Large intestine (tissue), 3 donors: ENCODE measurements at regions not wholly inside any gene's neighbourhood (a gene's known extent, or its start where the extent isn't known, plus 50 kb on each side); places are given as distances from the start of the nearest gene placed in this dataset.
A peak's percentile ranks its signal among the peaks of the same experiment; 100 is the strongest.

Source experiments
- DNase-seq, 2 donors: peaks; one replicate each; pipeline versions ENCODE4 v3.0.0 to v3.0.0-alpha.2; 2013
- H3K27ac ChIP-seq: one replicate; pipeline ENCODE4 v1.5.1; 2013; ENCODE audit warnings: low read length
- H3K27me3 ChIP-seq: 2 replicates; pipeline ENCODE4 v1.6.1; 2013; ENCODE audit warnings: low read length; ENCODE audit not compliant: control insufficient read depth, insufficient read depth
- H3K36me3 ChIP-seq: 2 replicates; pipeline ENCODE4 v1.6.1; 2013; ENCODE audit warnings: low read length; ENCODE audit not compliant: control insufficient read depth, insufficient read depth
- H3K4me1 ChIP-seq: one replicate; pipeline ENCODE4 v1.6.1; 2013; ENCODE audit warnings: low read length; ENCODE audit not compliant: control insufficient read depth, insufficient read depth
- H3K4me3 ChIP-seq: one replicate; pipeline ENCODE4 v1.5.1; 2013; ENCODE audit warnings: low read length
- H3K9me3 ChIP-seq: one replicate; pipeline ENCODE4 v1.6.1; 2013; ENCODE audit warnings: mild to moderate bottlenecking, low read depth, low read length, moderate library complexity; ENCODE audit not compliant: control insufficient read depth
- WGBS: methylation state at CpG from one replicate; pipeline ENCODE4 v1.1.5; 2013; ENCODE audit warnings: low lambda C conversion rate; ENCODE audit not compliant: insufficient coverage; 5-methylcytosine and 5-hydroxymethylcytosine counted together

DNA sequence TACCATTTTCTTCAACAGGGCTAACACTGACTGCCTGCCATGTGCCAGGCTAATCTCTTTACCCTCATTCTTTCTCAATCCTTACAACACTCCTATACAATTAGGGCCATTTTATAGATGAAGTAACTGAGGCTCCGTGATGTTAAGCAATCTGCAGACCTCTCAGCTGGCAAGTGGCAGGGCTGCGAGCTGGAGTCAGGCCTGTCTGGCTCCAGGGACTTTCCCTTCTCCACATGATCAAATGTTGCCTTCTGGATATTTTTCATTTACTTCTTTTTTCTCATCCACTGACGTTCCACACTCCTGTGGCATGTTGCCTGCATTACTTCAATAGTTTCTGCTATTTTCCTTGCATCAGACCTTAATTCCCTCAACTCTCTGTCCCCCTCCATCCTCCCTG lies 55.2 kb upstream of the TAGAP start:
- WGBS, result 84% methylated on average over 2 of the region's 3 CpGs
- peaks cover 4% of the 10 kb centered on the region for H3K27me3 ChIP-seq
- no peak overlapping the region for H3K4me3 ChIP-seq
- DNase-seq, result no peak
- H3K4me1 ChIP-seq, result no peaks in the 10 kb centered on the region
- H3K27ac ChIP-seq, result no peak overlapping the region
- no peaks in the 10 kb centered on the region for H3K9me3 ChIP-seq
- no peaks in the 10 kb centered on the region for H3K36me3 ChIP-seq

DNA sequence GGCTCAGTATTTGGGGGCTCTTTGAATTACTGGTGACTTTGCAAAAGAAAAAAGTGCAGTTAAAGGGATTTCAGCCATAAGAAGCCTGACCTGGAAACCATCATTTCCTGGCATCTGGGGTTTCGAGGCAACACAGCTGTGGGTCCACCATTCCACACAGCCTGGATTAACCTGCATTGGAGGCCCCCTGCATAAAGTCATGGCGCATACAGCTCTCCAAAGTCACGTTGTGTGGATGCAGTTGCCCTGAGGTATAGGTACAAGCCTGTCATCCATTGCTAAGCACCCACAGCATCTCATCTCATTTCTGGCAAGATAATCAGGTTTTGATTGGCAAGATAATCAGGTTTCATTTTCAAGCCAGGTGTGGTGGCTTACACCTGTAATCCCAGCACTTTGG lies 54.5 kb upstream of the TAGAP start:
- WGBS, result no CpG with 5 or more reads among the region's 3 CpGs
- Histone ChIP-seq H3K27me3 (no peaks in the 10 kb centered on the region), H3K4me3 (no peak overlapping the region), H3K36me3 (no peaks in the 10 kb centered on the region), H3K27ac (no peak overlapping the region), H3K9me3 (no peaks in the 10 kb centered on the region), H3K4me1 (no peaks in the 10 kb centered on the region)
- no peak for DNase-seq

DNA sequence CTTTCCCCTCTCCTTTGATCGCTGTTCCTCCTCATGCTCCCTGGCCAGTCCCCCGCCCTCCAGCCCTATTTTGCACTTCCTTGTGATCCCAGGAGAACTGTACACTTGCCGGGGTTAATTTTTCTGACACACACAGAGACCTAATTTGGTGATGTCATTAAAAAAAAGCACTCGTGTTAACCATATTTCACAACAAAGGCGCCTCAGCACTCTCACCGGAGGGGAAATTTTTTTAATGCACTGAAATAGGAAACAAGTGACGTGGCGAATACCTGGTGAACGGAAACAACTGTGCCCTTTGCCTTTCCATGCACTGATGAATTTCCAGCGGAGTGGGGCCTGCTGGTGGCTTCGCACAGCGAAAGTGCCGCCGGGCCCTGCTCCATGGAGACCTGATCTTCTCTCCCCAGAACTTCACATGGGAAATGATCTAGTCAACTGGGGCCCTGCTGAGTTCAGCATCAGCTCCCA lies 53.9 kb upstream of the TAGAP start:
- H3K36me3 ChIP-seq, result no peaks in the 10 kb centered on the region
- H3K4me1 ChIP-seq, result no peaks in the 10 kb centered on the region
- no peaks in the 10 kb centered on the region for H3K9me3 ChIP-seq
- 70% methylated on average over 2 of the region's 14 CpGs for WGBS
- H3K4me3 ChIP-seq, result no peak overlapping the region
- H3K27me3 ChIP-seq, result no peaks in the 10 kb centered on the region
- peak in 1 of 2 donors; percentile 20 for DNase-seq
- H3K27ac ChIP-seq, result no peak overlapping the region

DNA sequence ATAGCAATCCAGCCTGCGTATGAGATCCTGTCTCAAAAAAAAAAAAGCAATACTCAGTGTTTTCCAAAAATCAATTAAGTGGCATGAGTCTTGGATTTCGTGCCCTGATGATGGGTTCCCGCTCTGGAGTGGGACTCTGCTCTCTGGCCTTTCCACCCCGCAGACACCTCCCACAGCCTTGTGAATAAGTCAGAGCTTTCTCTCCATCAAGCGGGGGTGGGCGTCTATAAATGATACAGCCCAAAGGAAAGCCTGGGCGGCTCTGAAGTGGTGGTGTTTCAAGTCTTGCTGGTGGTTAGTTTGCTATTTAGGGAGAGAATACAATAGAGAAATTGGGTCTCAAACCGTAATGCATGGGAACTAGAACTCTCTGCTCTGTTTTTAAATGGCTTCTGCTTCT lies 52.5 kb upstream of the TAGAP start:
- H3K27ac ChIP-seq, result no peak overlapping the region
- no CpG with 5 or more reads among the region's 8 CpGs for WGBS
- H3K4me1 ChIP-seq, result no peaks in the 10 kb centered on the region
- DNase-seq, result no peak
- H3K4me3 ChIP-seq, result no peak overlapping the region
- no peaks in the 10 kb centered on the region for H3K9me3 ChIP-seq
- no peaks in the 10 kb centered on the region for H3K36me3 ChIP-seq
- H3K27me3 ChIP-seq, result no peaks in the 10 kb centered on the region

DNA sequence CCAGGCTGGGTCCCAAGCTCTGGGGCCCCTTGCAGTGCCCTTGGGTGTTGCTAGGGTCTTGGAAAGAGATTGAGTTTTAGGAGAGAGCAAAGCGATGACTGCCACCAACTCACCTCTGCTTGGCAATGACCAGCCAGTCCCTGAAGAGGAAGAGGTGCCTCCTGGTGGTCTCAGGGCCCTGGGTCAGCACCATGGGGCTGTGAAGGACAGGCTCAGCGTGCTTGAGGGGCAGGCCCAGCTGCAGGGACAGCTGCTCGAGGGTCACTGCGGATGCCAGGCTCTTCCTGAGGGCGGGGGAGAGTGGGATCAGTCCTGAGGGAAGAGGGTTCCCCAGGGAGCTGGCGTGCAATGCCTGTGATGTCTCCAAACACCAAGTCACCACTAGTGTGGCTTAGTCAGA lies 50.8 kb upstream of the TAGAP start:
- Histone ChIP-seq H3K9me3 (no peaks in the 10 kb centered on the region), H3K36me3 (no peaks in the 10 kb centered on the region), H3K4me3 (no peak overlapping the region), H3K27me3 (no peaks in the 10 kb centered on the region), H3K4me1 (no peaks in the 10 kb centered on the region), H3K27ac (no peak overlapping the region)
- no peak for DNase-seq
- no CpG with 5 or more reads among the region's 6 CpGs for WGBS

DNA sequence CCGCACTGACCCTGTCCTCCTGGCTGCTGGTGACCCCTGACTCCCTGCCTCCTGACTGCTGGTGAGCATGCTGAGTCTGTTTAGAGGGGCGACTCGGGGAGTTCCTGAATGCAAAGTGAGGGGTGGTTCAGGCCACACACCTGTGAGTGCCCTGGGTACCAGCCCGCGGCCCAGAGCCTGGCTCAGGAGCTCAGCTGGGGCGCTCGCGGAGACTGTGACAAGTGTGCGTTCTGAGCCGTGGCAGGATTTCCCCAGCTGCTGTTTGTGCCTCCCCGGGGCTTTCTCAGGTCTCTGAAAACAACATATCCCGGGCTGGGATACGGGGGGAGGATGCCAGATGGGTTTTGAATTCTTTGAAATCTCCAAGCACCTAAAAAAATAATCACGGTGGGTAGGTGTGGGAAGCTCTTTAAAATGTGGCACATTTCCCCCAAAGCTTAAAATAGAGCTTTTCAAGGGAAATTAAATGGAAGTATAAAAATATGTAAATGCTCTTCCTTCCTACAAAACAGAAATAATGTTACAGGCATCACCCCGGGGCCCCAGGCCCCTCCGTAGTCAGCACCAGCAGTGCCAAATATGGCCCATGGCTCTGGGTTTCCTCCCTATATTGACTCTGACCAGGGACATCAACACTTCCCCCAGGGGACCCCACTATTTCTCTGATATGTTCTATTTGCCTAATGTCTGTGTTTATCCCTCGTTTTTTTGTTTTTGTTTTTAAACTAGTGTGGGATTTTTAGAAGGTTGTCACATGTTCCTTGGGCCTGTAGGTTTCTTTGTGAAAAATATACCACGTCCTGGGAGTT lies 49.9 kb upstream of the TAGAP start:
- no peak overlapping the region for H3K27ac ChIP-seq
- H3K36me3 ChIP-seq, result no peaks in the 10 kb centered on the region
- H3K9me3 ChIP-seq, result no peaks in the 10 kb centered on the region
- no CpG with 5 or more reads among the region's 18 CpGs for WGBS
- H3K4me1 ChIP-seq, result no peaks in the 10 kb centered on the region
- no peak overlapping the region for H3K4me3 ChIP-seq
- no peak for DNase-seq
- H3K27me3 ChIP-seq, result no peaks in the 10 kb centered on the region
